ENCODE measurements at regions not wholly inside any gene's neighbourhood (a gene's known extent, or its start where the extent isn't known, plus 50 kb on each side); places are given as distances from the start of the nearest gene placed in this dataset.

- intact Hi-C loops (cut with DNase I; ENCODE audit: low total_unique reads) = no loop called here
- Histone ChIP-seq H3K4me3 (no peak overlapping the region), H3K27ac (no peak overlapping the region), H3K9me3 (no peaks in the 10 kb centered on the region), H3K4me1 (no peaks in the 10 kb centered on the region), H3K27me3 (peaks cover 0 to 4% of the 10 kb centered on the region in 2 donors), H3K36me3 (no peaks in the 10 kb centered on the region)
- DNase-seq = no peak
- no peak for TF ChIP-seq POLR2A (IDR thresholded peaks at IDR 0.05)
- no peak for TF ChIP-seq CTCF (IDR thresholded peaks at IDR 0.05)
Measured at GRCh38 chr11:134882141-134882540, 470.1 kb upstream of the B3GAT1 start.

- DNase-seq = no peak
Measured at GRCh38 chr11:134880788-134881187, 468.7 kb upstream of the B3GAT1 start.

GRCh38 chr11:134879931-134880330, 467.9 kb upstream of the B3GAT1 start:
- Histone ChIP-seq H3K9me3 (no peaks in the 10 kb centered on the region), H3K4me1 (no peaks in the 10 kb centered on the region), H3K27ac (no peak overlapping the region), H3K36me3 (no peaks in the 10 kb centered on the region), H3K27me3 (peaks cover 0 to under 1% of the 10 kb centered on the region in 2 donors), H3K4me3 (no peak overlapping the region)
- intact Hi-C loops (cut with DNase I; ENCODE audit: low total_unique reads) = no loop called here
- no peak for DNase-seq
- no peak for TF ChIP-seq POLR2A (IDR thresholded peaks at IDR 0.05)
- TF ChIP-seq CTCF (IDR thresholded peaks at IDR 0.05) = no peak

More at GRCh38 chr11:134880788-134881187, 468.7 kb upstream of the B3GAT1 start:
- no peaks in the 10 kb centered on the region for H3K4me1 ChIP-seq
- H3K27me3 ChIP-seq = peaks cover 0 to 4% of the 10 kb centered on the region in 2 donors
- intact Hi-C loops (cut with DNase I; ENCODE audit: low total_unique reads) = no loop called here
- no peak overlapping the region for H3K27ac ChIP-seq
- no peak overlapping the region for H3K4me3 ChIP-seq
- no peaks in the 10 kb centered on the region for H3K9me3 ChIP-seq
- TF ChIP-seq CTCF (IDR thresholded peaks at IDR 0.05) = no peak
- TF ChIP-seq POLR2A (IDR thresholded peaks at IDR 0.05) = no peak
- no peaks in the 10 kb centered on the region for H3K36me3 ChIP-seq

GRCh38 chr11:134879341-134879740, 467.3 kb upstream of the B3GAT1 start:
- Histone ChIP-seq H3K9me3 (no peaks in the 10 kb centered on the region), H3K27me3 (no peaks in the 10 kb centered on the region), H3K27ac (no peak overlapping the region), H3K4me3 (no peak overlapping the region), H3K36me3 (no peaks in the 10 kb centered on the region), H3K4me1 (no peaks in the 10 kb centered on the region)
- TF ChIP-seq CTCF (IDR thresholded peaks at IDR 0.05) = no peak
- TF ChIP-seq POLR2A (IDR thresholded peaks at IDR 0.05) = no peak
- DNase-seq = no peak
- intact Hi-C loops (cut with DNase I; ENCODE audit: low total_unique reads) = no loop called here

- intact Hi-C loops (cut with DNase I; ENCODE audit: low total_unique reads) = no loop called here
- TF ChIP-seq POLR2A (IDR thresholded peaks at IDR 0.05) (no peak), CTCF (IDR thresholded peaks at IDR 0.05) (no peak)
- Histone ChIP-seq H3K4me3 (no peak overlapping the region), H3K27me3 (no peaks in the 10 kb centered on the region), H3K4me1 (no peaks in the 10 kb centered on the region), H3K36me3 (no peaks in the 10 kb centered on the region), H3K27ac (no peak overlapping the region), H3K9me3 (no peaks in the 10 kb centered on the region)
- no peak for DNase-seq
Measured at GRCh38 chr11:134878785-134879184, 466.7 kb upstream of the B3GAT1 start.

Data from uterus (tissue), 3 donors.